AG04450 (cell line): ENCODE measurements at regions not wholly inside any gene's neighbourhood (a gene's known extent, or its start where the extent isn't known, plus 50 kb on each side); places are given as distances from the start of the nearest gene placed in this dataset.

Source experiments
- CTCF ChIA-PET: fragments of 300-600, 350-600 bp; formaldehyde crosslinking; extraction: SDS; loops from one replicate; lab custom pipeline; 2022; ENCODE audit warnings: antibody characterized with exemption, inconsistent platforms; lab: Charles Lee
- POLR2A ChIA-PET: fragments of 350-600 bp; formaldehyde crosslinking; extraction: SDS; loops from one replicate; lab custom pipeline; 2021; ENCODE audit warnings: antibody characterized with exemption, inconsistent platforms; lab: Yijun Ruan, JAX
- DNase-seq: peaks from one replicate; pipeline ENCODE4 v3.0.0-alpha.2; 2011; ENCODE audit warnings: low read depth, low spot score
- H3K27ac ChIP-seq: one replicate; pipeline ENCODE4 v1.5.1; 2012; ENCODE audit warnings: low read depth, low read length, control low read depth
- H3K27me3 ChIP-seq: one replicate; pipeline ENCODE4 v1.6.0; 2012; ENCODE audit warnings: low read length; ENCODE audit not compliant: control insufficient read depth, insufficient read depth
- H3K4me3 ChIP-seq: 2 replicates; pipeline ENCODE4 v1.5.1; 2011; ENCODE audit warnings: mild to moderate bottlenecking, low read depth, low read length, control low read depth
- H3K9me3 ChIP-seq: 2 replicates; pipeline ENCODE4 v1.5.1; 2012; ENCODE audit warnings: low read length; ENCODE audit not compliant: control insufficient read depth, insufficient read depth
- TF ChIP-seq, protein P1 (sequence below): IDR thresholded peaks from 2 replicates; pipeline ENCODE4 v1.5.1; 2011; ENCODE audit warnings: low read depth, low read length, control low read depth, inconsistent platforms

DNA sequence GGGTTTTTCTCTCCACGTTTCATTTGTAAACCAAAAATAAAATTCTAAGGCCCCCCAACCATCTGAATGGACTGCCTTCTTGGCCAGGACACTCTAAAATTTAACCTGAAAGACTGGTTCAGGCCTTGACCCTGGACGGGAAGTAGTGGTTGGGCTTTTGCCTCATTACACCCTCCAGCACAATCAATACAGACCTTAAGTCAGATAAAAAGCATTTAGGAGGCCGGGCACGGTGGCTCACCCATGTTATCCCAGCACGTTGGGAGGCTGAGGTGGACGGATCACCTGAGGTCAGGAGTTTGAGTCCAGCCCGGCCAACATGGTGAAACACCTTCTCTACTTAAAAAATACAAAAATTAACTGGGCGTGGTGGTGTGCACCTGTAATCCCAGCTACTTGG lies 91.6 kb upstream of the PPP1R26 start:
- Histone ChIP-seq H3K4me3 (no peak overlapping the region), H3K9me3 (peaks cover 44% of the 10 kb centered on the region), H3K27ac (no peak overlapping the region), H3K27me3 (no peaks in the 10 kb centered on the region)
- ChIA-PET CTCF (no interaction called here), POLR2A (no interaction called here)
- DNase-seq: no peak
- TF ChIP-seq, protein P1, sequence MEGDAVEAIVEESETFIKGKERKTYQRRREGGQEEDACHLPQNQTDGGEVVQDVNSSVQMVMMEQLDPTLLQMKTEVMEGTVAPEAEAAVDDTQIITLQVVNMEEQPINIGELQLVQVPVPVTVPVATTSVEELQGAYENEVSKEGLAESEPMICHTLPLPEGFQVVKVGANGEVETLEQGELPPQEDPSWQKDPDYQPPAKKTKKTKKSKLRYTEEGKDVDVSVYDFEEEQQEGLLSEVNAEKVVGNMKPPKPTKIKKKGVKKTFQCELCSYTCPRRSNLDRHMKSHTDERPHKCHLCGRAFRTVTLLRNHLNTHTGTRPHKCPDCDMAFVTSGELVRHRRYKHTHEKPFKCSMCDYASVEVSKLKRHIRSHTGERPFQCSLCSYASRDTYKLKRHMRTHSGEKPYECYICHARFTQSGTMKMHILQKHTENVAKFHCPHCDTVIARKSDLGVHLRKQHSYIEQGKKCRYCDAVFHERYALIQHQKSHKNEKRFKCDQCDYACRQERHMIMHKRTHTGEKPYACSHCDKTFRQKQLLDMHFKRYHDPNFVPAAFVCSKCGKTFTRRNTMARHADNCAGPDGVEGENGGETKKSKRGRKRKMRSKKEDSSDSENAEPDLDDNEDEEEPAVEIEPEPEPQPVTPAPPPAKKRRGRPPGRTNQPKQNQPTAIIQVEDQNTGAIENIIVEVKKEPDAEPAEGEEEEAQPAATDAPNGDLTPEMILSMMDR: no peak

DNA sequence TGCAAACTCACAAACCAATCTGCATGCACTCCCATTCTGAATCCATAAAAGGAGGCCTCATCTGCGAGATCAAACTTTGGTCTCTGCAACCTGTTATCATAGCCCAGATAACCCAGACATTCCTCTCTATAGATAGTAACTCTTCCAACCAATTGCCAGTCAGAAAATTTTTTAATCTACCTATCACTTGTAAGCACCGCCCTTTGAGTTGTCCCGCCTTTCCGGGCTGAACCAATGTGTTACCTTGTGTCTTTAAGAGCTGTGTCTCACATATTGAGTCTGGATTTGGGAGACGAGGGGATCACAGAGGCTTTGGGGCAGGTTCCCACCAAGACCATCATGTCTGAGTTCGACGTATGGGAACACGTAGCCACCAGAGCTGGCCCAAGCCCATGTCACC lies 91.1 kb upstream of the PPP1R26 start:
- Histone ChIP-seq H3K9me3 (peaks cover 44% of the 10 kb centered on the region), H3K27ac (no peak overlapping the region), H3K4me3 (no peak overlapping the region), H3K27me3 (no peaks in the 10 kb centered on the region)
- ChIA-PET POLR2A (no interaction called here), CTCF (no interaction called here)
- DNase-seq: no peak
- TF ChIP-seq, protein P1: no peak

DNA sequence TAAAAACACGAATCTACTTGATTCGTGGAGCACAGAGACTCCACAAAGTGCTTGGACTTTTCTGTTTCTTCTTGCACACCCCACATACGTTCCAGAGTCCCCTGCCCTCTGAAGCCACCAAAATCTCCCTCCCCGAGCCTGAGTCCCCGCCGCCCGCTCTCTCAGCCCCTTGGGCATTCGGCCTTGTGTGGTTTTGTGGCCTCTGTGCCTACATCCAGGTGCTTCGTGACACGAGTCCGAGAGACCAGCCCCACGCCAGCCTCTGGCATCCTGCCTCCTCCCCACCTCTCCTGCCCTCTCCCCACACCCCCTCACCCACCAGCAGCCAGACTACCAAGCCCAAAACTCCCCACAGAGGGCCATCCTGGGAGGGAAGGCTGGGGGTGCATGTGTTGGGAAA lies 87.8 kb upstream of the PPP1R26 start:
- ChIA-PET CTCF (no interaction called here), POLR2A (no interaction called here)
- peaks cover 45% of the 10 kb centered on the region for H3K9me3 ChIP-seq
- TF ChIP-seq, protein P1: no peak
- no peak for DNase-seq
- no peaks in the 10 kb centered on the region for H3K27me3 ChIP-seq
- no peak overlapping the region for H3K27ac ChIP-seq
- H3K4me3 ChIP-seq: no peak overlapping the region

DNA sequence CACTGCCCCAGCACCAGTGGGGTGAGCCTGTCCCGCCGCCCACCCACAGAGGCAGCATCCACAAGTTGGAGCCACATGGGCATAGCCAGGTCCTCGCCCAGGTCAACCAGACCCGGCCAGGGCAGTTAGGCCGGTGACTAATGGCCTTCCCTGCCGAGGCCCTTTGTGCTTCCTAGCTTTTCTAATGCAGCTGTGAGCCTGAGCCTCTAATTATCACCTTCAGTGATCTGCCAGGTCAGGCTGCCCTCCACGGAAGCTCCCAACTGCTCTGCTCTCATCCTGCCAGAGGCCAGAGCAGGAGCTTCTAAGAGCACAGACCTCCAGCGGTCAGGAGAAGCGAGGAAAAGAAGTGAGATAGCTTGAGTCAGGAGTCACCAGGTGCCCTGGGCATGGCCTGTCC lies 87.1 kb upstream of the PPP1R26 start:
- CTCF ChIA-PET: no interaction called here
- no peak overlapping the region for H3K4me3 ChIP-seq
- H3K9me3 ChIP-seq: peaks cover 52% of the 10 kb centered on the region
- POLR2A ChIA-PET: no interaction called here
- TF ChIP-seq, protein P1: no peak
- DNase-seq: no peak
- H3K27ac ChIP-seq: no peak overlapping the region
- no peaks in the 10 kb centered on the region for H3K27me3 ChIP-seq

DNA sequence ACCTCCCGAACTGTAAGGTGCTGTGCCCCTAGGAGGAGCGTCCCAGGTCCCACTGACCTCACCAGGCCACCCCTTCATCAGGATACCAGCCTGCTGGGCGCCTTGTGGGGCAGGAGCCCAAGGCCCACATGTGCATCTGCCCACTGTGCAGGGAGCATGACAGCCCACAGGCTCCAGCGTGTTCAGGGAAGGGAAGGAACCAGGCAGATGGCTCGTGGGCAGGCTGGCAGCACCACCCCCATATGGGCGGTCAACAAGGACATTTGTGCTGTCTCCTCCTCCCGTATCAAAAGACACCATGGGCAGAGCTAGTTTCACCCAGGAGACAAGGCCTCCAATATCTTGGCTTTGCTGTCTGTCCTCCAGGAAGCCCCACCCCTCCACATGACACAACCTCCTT lies 85.5 kb upstream of the PPP1R26 start:
- H3K27ac ChIP-seq: no peak overlapping the region
- TF ChIP-seq, protein P1: no peak
- no peak overlapping the region for H3K4me3 ChIP-seq
- no peaks in the 10 kb centered on the region for H3K27me3 ChIP-seq
- H3K9me3 ChIP-seq: peaks cover 68% of the 10 kb centered on the region
- DNase-seq: no peak
- ChIA-PET CTCF (interaction anchor here (0.9 kb wide), 1 partner anchor 18 kb away, joined by 3 read pairs; no protein-coding TSS in a partner anchor), POLR2A (no interaction called here)
